ENCODE measurements at regions not wholly inside any gene's neighbourhood (a gene's known extent, or its start where the extent isn't known, plus 50 kb on each side); places are given as distances from the start of the nearest gene placed in this dataset.
"Not testable (repeated sequence)": the region's sequence is repeated elsewhere in the genome, so short reads cannot be mapped to it uniquely, and the experiment has no call there.

GRCh38 chr21:17679002-17679600, 66.4 kb upstream of the BTG3 start:
- DNase-seq, result peak; percentile 29

DNA sequence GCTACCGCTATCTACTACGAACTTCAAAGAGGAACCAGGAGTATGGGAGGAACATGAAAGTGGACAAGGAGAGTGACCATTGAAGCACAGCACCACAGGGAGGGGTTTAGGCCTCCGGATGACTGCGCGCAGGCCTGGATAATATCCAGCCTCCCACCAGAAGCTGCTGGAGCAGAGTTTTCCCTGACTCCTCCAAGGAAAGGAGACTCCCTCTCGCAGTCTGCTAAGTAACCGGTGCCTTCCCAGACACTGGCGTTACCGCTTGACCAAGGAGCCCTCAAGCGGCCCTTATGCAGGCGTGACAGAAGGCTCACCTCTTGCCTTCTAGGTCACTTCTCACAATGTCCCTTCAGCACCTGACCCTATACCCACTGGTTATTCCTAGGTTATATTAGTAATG, 64.2 kb upstream of the BTG3 start:
- not testable (repeated sequence) for DNase-seq

- DNase-seq, result no peak
Measured at GRCh38 chr21:17674106-17674505, 61.4 kb upstream of the BTG3 start.

DNA sequence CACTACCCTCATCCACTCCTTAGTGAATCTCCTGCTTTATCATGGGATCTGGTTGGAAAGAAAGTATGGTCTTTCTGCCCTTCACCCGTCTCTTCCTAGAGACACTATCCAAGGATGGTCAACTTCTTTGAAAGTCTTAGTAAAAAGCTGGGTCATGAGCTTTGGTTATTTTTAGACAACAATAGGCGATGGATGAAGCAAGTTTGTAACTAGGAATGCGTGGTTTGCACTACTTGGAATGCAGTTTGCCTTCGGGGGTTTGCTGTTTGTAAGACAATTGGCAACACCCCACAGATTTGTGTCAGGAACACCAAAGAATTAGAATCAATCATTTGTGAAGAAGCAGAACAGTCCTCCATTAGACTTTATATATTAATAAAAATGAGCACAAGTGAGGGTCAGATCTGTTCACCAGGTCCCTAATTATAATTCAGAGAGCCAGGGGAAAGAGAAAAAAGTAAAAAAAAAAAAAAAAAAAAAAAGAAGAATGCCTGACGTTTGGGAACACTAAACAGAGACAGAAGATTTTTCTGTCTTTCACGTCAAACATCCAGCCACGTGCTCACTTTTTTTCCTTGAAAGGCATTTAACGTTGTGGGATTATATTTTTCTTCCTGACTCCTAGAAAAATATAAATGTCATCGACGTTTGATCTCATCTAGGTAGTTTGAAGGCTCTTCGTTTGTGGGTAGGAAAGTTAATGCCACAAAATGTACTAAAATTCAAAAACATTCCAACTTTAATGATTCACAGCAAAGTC, 60.7 kb upstream of the BTG3 start:
- no peak for DNase-seq

- DNase-seq, result no peak
Measured at GRCh38 chr21:17671733-17672132, 59.0 kb upstream of the BTG3 start.

- no peak for DNase-seq
Measured at GRCh38 chr21:17668479-17669140, 55.9 kb upstream of the BTG3 start.

DNA sequence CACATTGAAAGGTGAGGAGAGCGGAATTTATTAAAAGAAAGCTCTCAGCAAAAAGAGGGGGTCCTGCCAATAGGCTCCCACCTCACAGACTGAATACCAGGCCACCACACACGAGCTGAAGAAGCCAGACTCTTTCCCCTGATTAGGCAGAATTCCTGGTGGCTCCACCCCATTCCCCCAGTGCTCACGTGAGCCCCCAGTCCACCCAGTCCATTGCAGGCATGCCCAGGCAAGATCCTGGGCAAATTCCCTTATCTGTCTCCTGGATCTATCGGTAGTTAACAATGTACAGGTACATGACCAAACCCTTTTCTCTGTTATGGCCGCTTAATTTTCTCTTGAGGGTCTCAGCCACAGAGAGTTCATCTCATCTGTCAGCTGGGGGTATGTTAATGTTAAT, 54.6 kb upstream of the BTG3 start:
- no peak for DNase-seq
